ENCODE measurements at regions not wholly inside any gene's neighbourhood (a gene's known extent, or its start where the extent isn't known, plus 50 kb on each side); places are given as distances from the start of the nearest gene placed in this dataset.

DNA sequence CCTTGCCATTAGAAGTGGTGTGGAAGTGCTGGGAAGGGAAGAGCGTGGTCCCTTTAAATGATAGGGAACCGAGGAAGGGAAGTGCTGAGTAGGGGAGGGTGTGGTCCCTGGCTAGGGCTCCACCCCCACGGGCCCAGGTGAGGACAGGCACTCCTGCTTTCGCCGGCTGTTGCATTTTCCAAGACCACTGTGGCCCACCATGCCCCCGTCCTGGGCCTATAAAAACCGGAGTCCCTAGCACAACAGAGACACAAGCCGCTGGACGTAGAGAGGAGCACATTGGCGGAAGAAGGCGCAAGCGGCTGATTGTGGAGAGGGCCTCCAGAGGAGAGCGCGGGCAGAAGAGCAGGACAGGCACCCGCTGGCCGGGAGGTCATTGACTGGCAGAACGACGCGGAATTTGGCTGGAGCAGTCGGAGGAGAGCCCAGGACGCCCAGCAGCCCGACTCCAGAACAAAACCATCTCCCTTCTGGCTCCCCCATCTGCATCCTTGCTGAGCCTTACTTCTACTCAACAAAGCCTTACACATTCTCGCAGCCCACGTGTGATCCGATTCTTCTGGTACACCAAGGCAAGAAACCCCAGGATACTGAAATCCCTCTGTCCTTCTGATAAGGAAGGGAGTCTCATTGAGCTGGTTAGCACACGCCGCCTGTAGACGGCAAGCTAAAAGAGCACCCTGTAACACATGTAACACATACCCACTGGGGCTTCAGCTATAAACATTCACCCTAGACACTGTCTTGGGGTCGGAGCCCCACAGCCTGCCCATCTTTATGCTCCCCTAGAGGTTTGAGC, 146.2 kb upstream of the LYZL1 start (continued):
- peak; percentile 63; the same call in 1 of the 2 replicates for TF ChIP-seq SPI1 (IDR thresholded peaks at IDR 0.05; ENCODE audit: borderline replicate concordance, low read depth, low read length)
- peak; percentile 75 for TF ChIP-seq ZFP91 (CRISPR knock-in tag; IDR thresholded peaks at IDR 0.05)
- TF ChIP-seq ZNF224 (CRISPR knock-in tag; IDR thresholded peaks at IDR 0.05): no peak
- no peak for TF ChIP-seq ELF4 (CRISPR knock-in tag; IDR thresholded peaks at IDR 0.05)
- TF ChIP-seq PURB (CRISPR knock-in tag; IDR thresholded peaks at IDR 0.05; ENCODE audit: low read depth): no peak
- TF ChIP-seq, protein P1, sequence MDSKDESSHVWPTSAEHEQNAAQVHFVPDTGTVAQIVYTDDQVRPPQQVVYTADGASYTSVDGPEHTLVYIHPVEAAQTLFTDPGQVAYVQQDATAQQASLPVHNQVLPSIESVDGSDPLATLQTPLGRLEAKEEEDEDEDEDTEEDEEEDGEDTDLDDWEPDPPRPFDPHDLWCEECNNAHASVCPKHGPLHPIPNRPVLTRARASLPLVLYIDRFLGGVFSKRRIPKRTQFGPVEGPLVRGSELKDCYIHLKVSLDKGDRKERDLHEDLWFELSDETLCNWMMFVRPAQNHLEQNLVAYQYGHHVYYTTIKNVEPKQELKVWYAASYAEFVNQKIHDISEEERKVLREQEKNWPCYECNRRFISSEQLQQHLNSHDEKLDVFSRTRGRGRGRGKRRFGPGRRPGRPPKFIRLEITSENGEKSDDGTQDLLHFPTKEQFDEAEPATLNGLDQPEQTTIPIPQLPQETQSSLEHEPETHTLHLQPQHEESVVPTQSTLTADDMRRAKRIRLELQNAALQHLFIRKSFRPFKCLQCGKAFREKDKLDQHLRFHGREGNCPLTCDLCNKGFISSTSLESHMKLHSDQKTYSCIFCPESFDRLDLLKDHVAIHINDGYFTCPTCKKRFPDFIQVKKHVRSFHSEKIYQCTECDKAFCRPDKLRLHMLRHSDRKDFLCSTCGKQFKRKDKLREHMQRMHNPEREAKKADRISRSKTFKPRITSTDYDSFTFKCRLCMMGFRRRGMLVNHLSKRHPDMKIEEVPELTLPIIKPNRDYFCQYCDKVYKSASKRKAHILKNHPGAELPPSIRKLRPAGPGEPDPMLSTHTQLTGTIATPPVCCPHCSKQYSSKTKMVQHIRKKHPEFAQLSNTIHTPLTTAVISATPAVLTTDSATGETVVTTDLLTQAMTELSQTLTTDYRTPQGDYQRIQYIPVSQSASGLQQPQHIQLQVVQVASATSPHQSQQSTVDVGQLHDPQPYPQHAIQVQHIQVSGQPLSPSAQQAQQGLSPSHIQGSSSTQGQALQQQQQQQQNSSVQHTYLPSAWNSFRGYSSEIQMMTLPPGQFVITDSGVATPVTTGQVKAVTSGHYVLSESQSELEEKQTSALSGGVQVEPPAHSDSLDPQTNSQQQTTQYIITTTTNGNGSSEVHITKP (IDR thresholded peaks at IDR 0.05; ENCODE audit: partially characterized antibody): no peak
- TF ChIP-seq, protein P2, sequence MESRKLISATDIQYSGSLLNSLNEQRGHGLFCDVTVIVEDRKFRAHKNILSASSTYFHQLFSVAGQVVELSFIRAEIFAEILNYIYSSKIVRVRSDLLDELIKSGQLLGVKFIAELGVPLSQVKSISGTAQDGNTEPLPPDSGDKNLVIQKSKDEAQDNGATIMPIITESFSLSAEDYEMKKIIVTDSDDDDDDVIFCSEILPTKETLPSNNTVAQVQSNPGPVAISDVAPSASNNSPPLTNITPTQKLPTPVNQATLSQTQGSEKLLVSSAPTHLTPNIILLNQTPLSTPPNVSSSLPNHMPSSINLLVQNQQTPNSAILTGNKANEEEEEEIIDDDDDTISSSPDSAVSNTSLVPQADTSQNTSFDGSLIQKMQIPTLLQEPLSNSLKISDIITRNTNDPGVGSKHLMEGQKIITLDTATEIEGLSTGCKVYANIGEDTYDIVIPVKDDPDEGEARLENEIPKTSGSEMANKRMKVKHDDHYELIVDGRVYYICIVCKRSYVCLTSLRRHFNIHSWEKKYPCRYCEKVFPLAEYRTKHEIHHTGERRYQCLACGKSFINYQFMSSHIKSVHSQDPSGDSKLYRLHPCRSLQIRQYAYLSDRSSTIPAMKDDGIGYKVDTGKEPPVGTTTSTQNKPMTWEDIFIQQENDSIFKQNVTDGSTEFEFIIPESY (CRISPR knock-in tag; IDR thresholded peaks at IDR 0.05): peak; percentile 89; the same call in 1 of the 2 replicates
- no peak for TF ChIP-seq CREB1 (IDR thresholded peaks at IDR 0.05)
- TF ChIP-seq CREB1 (CRISPR knock-in tag; IDR thresholded peaks at IDR 0.05): no peak
- peak; percentile 47; the same call in 1 of the 2 replicates for TF ChIP-seq MTA3 (IDR thresholded peaks at IDR 0.05; ENCODE audit: borderline replicate concordance)
- TF ChIP-seq CC2D1A (IDR thresholded peaks at IDR 0.05): peak; percentile 88
- TF ChIP-seq ZKSCAN1 (IDR thresholded peaks at IDR 0.05; ENCODE audit: low read depth, low read length): no peak
- 0 out of 2 replicates have a peak, but pooled peaks have one; percentile 31 for TF ChIP-seq MYC (IDR thresholded peaks at IDR 0.05; ENCODE audit: low read depth, low read length)
- no peak for TF ChIP-seq MYC (CRISPR knock-in tag; IDR thresholded peaks at IDR 0.05; ENCODE audit: borderline replicate concordance, low read depth)
- TF ChIP-seq, protein P3, sequence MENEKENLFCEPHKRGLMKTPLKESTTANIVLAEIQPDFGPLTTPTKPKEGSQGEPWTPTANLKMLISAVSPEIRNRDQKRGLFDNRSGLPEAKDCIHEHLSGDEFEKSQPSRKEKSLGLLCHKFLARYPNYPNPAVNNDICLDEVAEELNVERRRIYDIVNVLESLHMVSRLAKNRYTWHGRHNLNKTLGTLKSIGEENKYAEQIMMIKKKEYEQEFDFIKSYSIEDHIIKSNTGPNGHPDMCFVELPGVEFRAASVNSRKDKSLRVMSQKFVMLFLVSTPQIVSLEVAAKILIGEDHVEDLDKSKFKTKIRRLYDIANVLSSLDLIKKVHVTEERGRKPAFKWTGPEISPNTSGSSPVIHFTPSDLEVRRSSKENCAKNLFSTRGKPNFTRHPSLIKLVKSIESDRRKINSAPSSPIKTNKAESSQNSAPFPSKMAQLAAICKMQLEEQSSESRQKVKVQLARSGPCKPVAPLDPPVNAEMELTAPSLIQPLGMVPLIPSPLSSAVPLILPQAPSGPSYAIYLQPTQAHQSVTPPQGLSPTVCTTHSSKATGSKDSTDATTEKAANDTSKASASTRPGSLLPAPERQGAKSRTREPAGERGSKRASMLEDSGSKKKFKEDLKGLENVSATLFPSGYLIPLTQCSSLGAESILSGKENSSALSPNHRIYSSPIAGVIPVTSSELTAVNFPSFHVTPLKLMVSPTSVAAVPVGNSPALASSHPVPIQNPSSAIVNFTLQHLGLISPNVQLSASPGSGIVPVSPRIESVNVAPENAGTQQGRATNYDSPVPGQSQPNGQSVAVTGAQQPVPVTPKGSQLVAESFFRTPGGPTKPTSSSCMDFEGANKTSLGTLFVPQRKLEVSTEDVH (IDR thresholded peaks at IDR 0.05; ENCODE audit: low read depth, partially characterized antibody): no peak
- TF ChIP-seq ZNF766 (CRISPR knock-in tag; conservative IDR thresholded peaks at IDR 0.05): 0 out of 2 replicates have a peak, but pooled peaks have one; percentile 23
- TF ChIP-seq KAT8 (IDR thresholded peaks at IDR 0.05; ENCODE audit: low read depth): no peak
- no peak for TF ChIP-seq TBL1XR1 (IDR thresholded peaks at IDR 0.05; ENCODE audit: low read length in 2 of 2)
